Right lobe of liver (tissue), 4 donors: ENCODE measurements at regions not wholly inside any gene's neighbourhood (a gene's known extent, or its start where the extent isn't known, plus 50 kb on each side); places are given as distances from the start of the nearest gene placed in this dataset.

Source experiments
- POLR2A ChIP-seq: fragments of 450-650 bp; IDR thresholded peaks from one replicate; pipeline ENCODE4 v1.6.1; 2017; ENCODE audit warnings: antibody characterized with exemption, mild to moderate bottlenecking
- TF ChIP-seq, protein P1 (sequence below), 4 donors: fragments of 200-600 bp in 3 of 4; fragments of 450-650 bp in 1 of 4; IDR thresholded peaks; one replicate each; pipeline versions ENCODE4 v1.5.1 to v1.8.0; 2016 to 2022; ENCODE audit warnings: antibody characterized with exemption in 4 of 4, mild to moderate bottlenecking in 2 of 4
- donor health status: DM: no; HTN: no; CAD: no.
- donor health status: DM: no; HTN: no; CAD: no.
- donor health status: DM: no; HTN: yes; CAD: no.

DNA sequence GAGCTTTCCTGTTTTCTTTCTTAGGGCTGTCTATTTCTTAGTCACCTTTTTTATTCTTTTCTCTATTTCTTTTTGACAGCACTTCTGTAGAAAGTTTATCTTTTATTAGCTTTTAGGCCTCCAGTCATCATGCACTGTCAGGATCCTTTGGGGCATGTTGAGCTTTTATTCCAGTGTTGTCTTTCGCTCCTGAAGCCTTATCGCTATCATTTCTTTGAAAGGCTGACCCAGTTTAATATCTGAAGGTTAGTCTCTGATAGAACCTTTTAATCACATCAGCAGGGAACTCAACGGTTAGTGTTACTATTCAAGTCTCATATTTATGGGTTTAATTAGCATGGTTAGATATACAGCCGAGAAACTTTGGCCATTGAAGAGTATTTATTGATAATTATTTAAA is 745.9 kb downstream of the TBC1D32 start:
- TF ChIP-seq POLR2A: no peak
- TF ChIP-seq, protein P1, sequence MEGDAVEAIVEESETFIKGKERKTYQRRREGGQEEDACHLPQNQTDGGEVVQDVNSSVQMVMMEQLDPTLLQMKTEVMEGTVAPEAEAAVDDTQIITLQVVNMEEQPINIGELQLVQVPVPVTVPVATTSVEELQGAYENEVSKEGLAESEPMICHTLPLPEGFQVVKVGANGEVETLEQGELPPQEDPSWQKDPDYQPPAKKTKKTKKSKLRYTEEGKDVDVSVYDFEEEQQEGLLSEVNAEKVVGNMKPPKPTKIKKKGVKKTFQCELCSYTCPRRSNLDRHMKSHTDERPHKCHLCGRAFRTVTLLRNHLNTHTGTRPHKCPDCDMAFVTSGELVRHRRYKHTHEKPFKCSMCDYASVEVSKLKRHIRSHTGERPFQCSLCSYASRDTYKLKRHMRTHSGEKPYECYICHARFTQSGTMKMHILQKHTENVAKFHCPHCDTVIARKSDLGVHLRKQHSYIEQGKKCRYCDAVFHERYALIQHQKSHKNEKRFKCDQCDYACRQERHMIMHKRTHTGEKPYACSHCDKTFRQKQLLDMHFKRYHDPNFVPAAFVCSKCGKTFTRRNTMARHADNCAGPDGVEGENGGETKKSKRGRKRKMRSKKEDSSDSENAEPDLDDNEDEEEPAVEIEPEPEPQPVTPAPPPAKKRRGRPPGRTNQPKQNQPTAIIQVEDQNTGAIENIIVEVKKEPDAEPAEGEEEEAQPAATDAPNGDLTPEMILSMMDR (IDR thresholded peaks at IDR 0.05): no peak
